GM12892 (cell line): ENCODE measurements at regions not wholly inside any gene's neighbourhood (a gene's known extent, or its start where the extent isn't known, plus 50 kb on each side); places are given as distances from the start of the nearest gene placed in this dataset.

Experiments
- POLR2A ChIP-seq: IDR thresholded peaks from 2 replicates; pipeline ENCODE4 v1.6.1; 2011; ENCODE audit warnings: low read depth, low read length, control low read depth
- POLR2AphosphoS5 ChIP-seq: IDR thresholded peaks from 2 replicates; pipeline ENCODE4 v1.6.1; 2011; ENCODE audit warnings: low read depth, low read length, control low read depth

DNA sequence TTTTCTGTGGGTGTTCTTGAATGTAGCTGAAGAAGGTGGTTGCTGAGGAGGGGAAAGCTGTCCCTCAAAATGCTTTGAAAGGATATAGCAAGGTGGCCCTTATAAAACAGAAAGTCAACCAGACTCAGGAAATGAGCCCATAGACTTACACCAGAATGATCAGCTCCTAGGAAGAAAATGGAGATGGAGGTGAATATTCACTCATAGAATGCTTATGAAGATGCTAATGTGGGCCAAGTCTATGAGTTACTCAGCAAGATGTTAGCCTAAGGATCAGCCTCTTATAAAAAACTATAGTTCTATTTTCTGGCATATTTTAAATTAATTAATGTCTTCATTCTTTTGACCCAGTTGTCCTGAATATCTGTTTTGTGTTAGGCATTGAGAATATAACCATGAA is 1054.0 kb downstream of the AGBL1 start:
- no peak for TF ChIP-seq POLR2A
- TF ChIP-seq POLR2AphosphoS5 = no peak
